ENCODE measurements at regions not wholly inside any gene's neighbourhood (a gene's known extent, or its start where the extent isn't known, plus 50 kb on each side); places are given as distances from the start of the nearest gene placed in this dataset.

- Mint-ChIP-seq H3K36me3 (ENCODE audit: insufficient read depth) (no peaks in the 10 kb centered on the region), H3K9me3 (ENCODE audit: low read depth) (no peaks in the 10 kb centered on the region), H3K27ac (no peak overlapping the region), H3K4me1 (ENCODE audit: low read depth) (peaks cover 3% of the 10 kb centered on the region), H3K27me3 (no peaks in the 10 kb centered on the region), H3K4me3 (ENCODE audit: low read depth) (no peak overlapping the region)
- TF ChIP-seq, protein P1, sequence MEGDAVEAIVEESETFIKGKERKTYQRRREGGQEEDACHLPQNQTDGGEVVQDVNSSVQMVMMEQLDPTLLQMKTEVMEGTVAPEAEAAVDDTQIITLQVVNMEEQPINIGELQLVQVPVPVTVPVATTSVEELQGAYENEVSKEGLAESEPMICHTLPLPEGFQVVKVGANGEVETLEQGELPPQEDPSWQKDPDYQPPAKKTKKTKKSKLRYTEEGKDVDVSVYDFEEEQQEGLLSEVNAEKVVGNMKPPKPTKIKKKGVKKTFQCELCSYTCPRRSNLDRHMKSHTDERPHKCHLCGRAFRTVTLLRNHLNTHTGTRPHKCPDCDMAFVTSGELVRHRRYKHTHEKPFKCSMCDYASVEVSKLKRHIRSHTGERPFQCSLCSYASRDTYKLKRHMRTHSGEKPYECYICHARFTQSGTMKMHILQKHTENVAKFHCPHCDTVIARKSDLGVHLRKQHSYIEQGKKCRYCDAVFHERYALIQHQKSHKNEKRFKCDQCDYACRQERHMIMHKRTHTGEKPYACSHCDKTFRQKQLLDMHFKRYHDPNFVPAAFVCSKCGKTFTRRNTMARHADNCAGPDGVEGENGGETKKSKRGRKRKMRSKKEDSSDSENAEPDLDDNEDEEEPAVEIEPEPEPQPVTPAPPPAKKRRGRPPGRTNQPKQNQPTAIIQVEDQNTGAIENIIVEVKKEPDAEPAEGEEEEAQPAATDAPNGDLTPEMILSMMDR (IDR thresholded peaks at IDR 0.05; ENCODE audit: unreplicated experiment) = no peak
- no peak for DNase-seq (ENCODE audit: low spot score, unreplicated experiment)
Measured at GRCh38 chr4:20512985-20513384, 187.3 kb upstream of the PACRGL start.

DNA sequence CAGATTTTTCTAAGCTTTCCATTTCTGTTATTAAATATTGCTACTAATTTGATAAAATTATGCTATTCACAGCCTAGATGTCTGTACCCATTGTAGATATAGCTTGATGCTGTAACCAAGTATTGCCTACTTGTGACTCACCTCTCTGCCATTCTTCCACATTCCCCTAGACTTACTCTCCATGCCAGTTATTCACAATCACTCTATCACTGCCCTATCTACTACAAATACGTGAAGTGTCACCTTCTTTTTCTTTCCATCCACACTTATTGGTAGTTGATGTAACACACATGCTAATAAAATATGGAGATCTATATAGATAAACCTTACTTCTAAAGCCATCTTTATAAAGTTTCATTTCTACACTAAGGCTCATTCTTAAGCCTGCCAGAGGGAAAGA lies 179.4 kb upstream of the PACRGL start:
- H3K27me3 Mint-ChIP-seq = no peaks in the 10 kb centered on the region
- H3K27ac Mint-ChIP-seq = no peak overlapping the region
- H3K4me3 Mint-ChIP-seq (ENCODE audit: low read depth) = no peak overlapping the region
- DNase-seq (ENCODE audit: low spot score, unreplicated experiment) = no peak
- no peaks in the 10 kb centered on the region for H3K4me1 Mint-ChIP-seq (ENCODE audit: low read depth)
- no peaks in the 10 kb centered on the region for H3K36me3 Mint-ChIP-seq (ENCODE audit: insufficient read depth)
- H3K9me3 Mint-ChIP-seq (ENCODE audit: low read depth) = no peaks in the 10 kb centered on the region
- TF ChIP-seq, protein P1 (IDR thresholded peaks at IDR 0.05; ENCODE audit: unreplicated experiment) = no peak

DNA sequence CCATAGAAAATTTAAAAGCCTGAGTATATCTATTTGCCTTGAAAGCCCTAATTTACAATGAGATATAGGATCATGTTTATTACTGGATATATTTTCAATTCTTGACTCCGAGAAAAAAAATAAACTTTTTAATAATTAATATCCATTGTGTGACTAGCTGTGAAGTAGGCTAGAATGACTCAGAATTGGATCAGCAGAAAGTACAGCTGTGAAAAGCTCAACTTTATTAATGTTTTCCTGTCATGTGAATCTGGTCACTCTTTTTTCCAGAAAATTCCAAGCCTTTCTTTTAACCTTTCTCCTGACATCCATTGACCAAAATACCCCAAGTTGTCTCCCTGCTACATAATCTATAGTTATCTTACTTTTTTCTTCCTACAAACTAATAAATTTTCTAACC lies 171.8 kb upstream of the PACRGL start:
- no peaks in the 10 kb centered on the region for H3K9me3 Mint-ChIP-seq (ENCODE audit: low read depth)
- no peak overlapping the region for H3K4me3 Mint-ChIP-seq (ENCODE audit: low read depth)
- H3K27me3 Mint-ChIP-seq = no peaks in the 10 kb centered on the region
- TF ChIP-seq, protein P1 (IDR thresholded peaks at IDR 0.05; ENCODE audit: unreplicated experiment) = no peak
- no peak for DNase-seq (ENCODE audit: low spot score, unreplicated experiment)
- no peaks in the 10 kb centered on the region for H3K4me1 Mint-ChIP-seq (ENCODE audit: low read depth)
- H3K27ac Mint-ChIP-seq = no peak overlapping the region
- H3K36me3 Mint-ChIP-seq (ENCODE audit: insufficient read depth) = peaks cover 1% of the 10 kb centered on the region

DNA sequence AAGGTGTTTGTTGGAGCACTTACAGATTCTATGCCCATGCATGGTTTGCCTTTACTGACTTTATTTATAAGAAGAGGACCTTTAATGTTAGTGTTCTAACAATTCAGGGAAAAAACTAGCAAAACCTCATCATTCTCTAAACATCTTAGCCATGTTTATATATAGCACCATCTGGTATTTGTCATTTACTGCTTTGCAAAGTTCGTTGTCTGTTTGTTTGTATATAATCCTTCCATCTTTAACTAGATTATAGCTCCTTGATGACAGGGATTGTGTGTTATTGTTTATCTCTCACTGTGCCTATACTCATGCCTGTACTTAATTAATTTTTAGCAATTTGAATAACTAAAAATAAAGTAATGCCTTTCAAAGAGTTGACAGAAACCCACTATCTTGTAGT lies 170.6 kb upstream of the PACRGL start:
- TF ChIP-seq, protein P1 (IDR thresholded peaks at IDR 0.05; ENCODE audit: unreplicated experiment) = no peak
- DNase-seq (ENCODE audit: low spot score, unreplicated experiment) = no peak
- Mint-ChIP-seq H3K4me3 (ENCODE audit: low read depth) (no peak overlapping the region), H3K4me1 (ENCODE audit: low read depth) (no peaks in the 10 kb centered on the region), H3K27me3 (no peaks in the 10 kb centered on the region), H3K9me3 (ENCODE audit: low read depth) (no peaks in the 10 kb centered on the region), H3K27ac (no peak overlapping the region), H3K36me3 (ENCODE audit: insufficient read depth) (peaks cover 3% of the 10 kb centered on the region)

- TF ChIP-seq, protein P1 (IDR thresholded peaks at IDR 0.05; ENCODE audit: unreplicated experiment) = no peak
- no peak overlapping the region for H3K4me3 Mint-ChIP-seq (ENCODE audit: low read depth)
- H3K27ac Mint-ChIP-seq = no peak overlapping the region
Measured at GRCh38 chr4:20532116-20532790, 168.0 kb upstream of the PACRGL start.

More at GRCh38 chr4:20532116-20532790, 168.0 kb upstream of the PACRGL start:
- H3K9me3 Mint-ChIP-seq (ENCODE audit: low read depth) = no peaks in the 10 kb centered on the region
- no peaks in the 10 kb centered on the region for H3K27me3 Mint-ChIP-seq
- H3K4me1 Mint-ChIP-seq (ENCODE audit: low read depth) = no peaks in the 10 kb centered on the region
- no peak for DNase-seq (ENCODE audit: low spot score, unreplicated experiment)
- peaks cover 3% of the 10 kb centered on the region for H3K36me3 Mint-ChIP-seq (ENCODE audit: insufficient read depth)

All from progenitor cell of endocrine pancreas (in vitro differentiated cells).